ENCODE measurements at regions not wholly inside any gene's neighbourhood (a gene's known extent, or its start where the extent isn't known, plus 50 kb on each side); places are given as distances from the start of the nearest gene placed in this dataset.
"Not testable (repeated sequence)": the region's sequence is repeated elsewhere in the genome, so short reads cannot be mapped to it uniquely, and the experiment has no call there.

- H3K4me1 Mint-ChIP-seq = no peaks in the 10 kb centered on the region
- peaks cover 2% of the 10 kb centered on the region for H3K9me3 Mint-ChIP-seq
- no peaks in the 10 kb centered on the region for H3K27me3 Mint-ChIP-seq
- H3K4me3 Mint-ChIP-seq = no peak overlapping the region
- H3K36me3 Mint-ChIP-seq = no peaks in the 10 kb centered on the region
- H3K27ac Mint-ChIP-seq = no peak overlapping the region
- no peak for DNase-seq
- CTCF ChIA-PET = no interaction called here
Observed at GRCh38 chr4:58303456-58303855, 1193.3 kb upstream of the IGFBP7 start.

GRCh38 chr4:58301376-58301999 is 1191.3 kb upstream of the IGFBP7 start:
- Mint-ChIP-seq H3K4me3 (no peak overlapping the region), H3K9me3 (peaks cover 2% of the 10 kb centered on the region), H3K4me1 (no peaks in the 10 kb centered on the region), H3K27me3 (no peaks in the 10 kb centered on the region), H3K27ac (no peak overlapping the region), H3K36me3 (no peaks in the 10 kb centered on the region)
- DNase-seq = no peak
- CTCF ChIA-PET = no interaction called here

DNA sequence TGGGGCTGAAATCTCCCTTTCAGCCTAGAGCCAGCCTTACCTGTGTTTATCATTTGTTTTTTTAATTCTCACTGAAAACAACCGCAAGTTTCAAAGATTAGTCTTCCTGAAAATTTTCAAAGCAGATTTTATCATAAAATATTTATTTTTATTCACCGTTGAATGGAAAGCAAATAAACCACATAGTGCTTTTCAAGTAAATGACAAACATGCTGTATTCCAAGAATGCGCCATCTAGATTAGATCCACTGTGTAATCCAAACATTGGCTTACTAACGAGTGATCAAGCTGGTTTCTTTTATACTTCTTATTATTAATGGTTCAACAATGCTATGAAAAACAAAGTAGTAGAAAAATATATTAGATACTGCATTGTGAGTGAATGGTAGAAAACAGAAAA is 1176.2 kb upstream of the IGFBP7 start:
- Mint-ChIP-seq H3K27me3 (no peaks in the 10 kb centered on the region), H3K4me1 (no peaks in the 10 kb centered on the region), H3K36me3 (no peaks in the 10 kb centered on the region), H3K4me3 (no peak overlapping the region), H3K27ac (no peak overlapping the region), H3K9me3 (peaks cover 5% of the 10 kb centered on the region)
- CTCF ChIA-PET = no interaction called here
- DNase-seq = no peak

GRCh38 chr4:58280928-58281327 is 1170.7 kb upstream of the IGFBP7 start:
- H3K9me3 Mint-ChIP-seq, H3K36me3 Mint-ChIP-seq, H3K4me3 Mint-ChIP-seq, H3K27ac Mint-ChIP-seq, CTCF ChIA-PET, H3K27me3 Mint-ChIP-seq, H3K4me1 Mint-ChIP-seq, DNase-seq: not testable (repeated sequence)

DNA sequence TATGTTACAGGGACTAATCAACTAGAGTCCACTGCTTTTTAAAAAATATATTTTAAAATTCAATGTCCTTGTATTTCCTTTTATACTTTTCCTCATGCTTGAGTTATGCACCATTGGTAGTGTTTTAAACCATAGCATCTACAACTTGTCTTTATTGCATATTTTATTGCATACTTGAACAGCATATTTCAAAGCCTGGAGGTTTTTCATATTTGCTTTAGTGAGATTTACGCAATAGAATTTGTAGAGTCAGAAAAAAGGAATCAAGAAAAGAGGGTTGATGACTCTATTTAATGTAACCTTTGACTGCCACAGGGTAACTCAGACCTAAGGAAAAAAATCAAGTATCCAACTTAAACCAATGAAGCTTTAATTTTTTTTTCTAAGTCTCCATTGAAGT is 1165.7 kb upstream of the IGFBP7 start:
- H3K4me1 Mint-ChIP-seq = no peaks in the 10 kb centered on the region
- H3K27ac Mint-ChIP-seq = no peak overlapping the region
- no peaks in the 10 kb centered on the region for H3K27me3 Mint-ChIP-seq
- no peaks in the 10 kb centered on the region for H3K9me3 Mint-ChIP-seq
- no peaks in the 10 kb centered on the region for H3K36me3 Mint-ChIP-seq
- DNase-seq = no peak
- CTCF ChIA-PET = no interaction called here
- no peak overlapping the region for H3K4me3 Mint-ChIP-seq

DNA sequence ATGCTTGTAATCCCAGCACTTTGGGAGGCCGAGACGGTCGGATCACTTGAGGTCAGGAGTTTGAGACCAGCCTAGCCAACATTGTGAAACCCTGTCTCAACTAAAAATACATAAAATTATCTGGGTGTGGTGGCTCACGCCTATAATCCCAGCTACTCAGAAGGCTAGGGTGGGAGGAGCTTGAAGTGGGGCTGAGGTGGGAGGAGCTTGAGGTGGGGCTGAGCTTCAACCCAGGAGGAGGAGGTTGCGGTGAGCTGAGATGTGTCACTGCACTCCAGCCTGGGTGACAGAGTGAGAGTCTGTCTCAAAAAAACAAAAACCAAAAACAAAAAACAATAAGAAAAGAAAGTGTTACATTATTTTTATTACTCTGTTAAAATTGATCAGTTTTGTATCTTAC is 1164.4 kb upstream of the IGFBP7 start:
- CTCF ChIA-PET = no interaction called here
- Mint-ChIP-seq H3K4me1 (no peaks in the 10 kb centered on the region), H3K27me3 (no peaks in the 10 kb centered on the region), H3K27ac (no peak overlapping the region), H3K9me3 (peaks cover under 1% of the 10 kb centered on the region), H3K4me3 (no peak overlapping the region), H3K36me3 (no peaks in the 10 kb centered on the region)
- no peak for DNase-seq

GRCh38 chr4:58272311-58272710 is 1162.1 kb upstream of the IGFBP7 start:
- no peak overlapping the region for H3K4me3 Mint-ChIP-seq
- DNase-seq = no peak
- H3K4me1 Mint-ChIP-seq = no peaks in the 10 kb centered on the region
- no peaks in the 10 kb centered on the region for H3K27me3 Mint-ChIP-seq
- H3K36me3 Mint-ChIP-seq = no peaks in the 10 kb centered on the region
- CTCF ChIA-PET = no interaction called here
- no peak overlapping the region for H3K27ac Mint-ChIP-seq
- H3K9me3 Mint-ChIP-seq = peaks cover 12% of the 10 kb centered on the region

DNA sequence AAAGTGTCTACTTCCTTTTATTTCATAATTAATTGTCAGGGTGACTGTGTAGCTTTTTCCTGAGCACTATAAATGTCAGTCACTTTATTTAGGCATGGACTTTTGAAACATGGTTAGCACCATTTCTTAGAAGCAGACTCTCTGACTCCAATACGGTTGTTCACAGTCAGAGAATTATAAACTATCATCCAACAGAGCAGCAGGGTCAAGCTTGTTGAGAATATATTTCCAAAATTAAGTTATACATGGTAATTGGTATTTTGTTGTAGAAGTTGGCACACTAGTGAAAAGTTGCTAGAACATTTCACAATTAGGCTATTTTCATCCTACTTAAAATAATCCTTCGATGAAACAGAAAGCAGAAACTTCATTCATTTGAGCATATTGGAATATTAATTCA is 1155.5 kb upstream of the IGFBP7 start:
- no peak overlapping the region for H3K4me3 Mint-ChIP-seq
- DNase-seq = no peak
- no peaks in the 10 kb centered on the region for H3K36me3 Mint-ChIP-seq

GRCh38 chr4:58261526-58261925 is 1151.3 kb upstream of the IGFBP7 start:
- CTCF ChIA-PET = no interaction called here
- Mint-ChIP-seq H3K27me3 (no peaks in the 10 kb centered on the region), H3K36me3 (no peaks in the 10 kb centered on the region), H3K9me3 (no peaks in the 10 kb centered on the region), H3K27ac (no peak overlapping the region), H3K4me3 (no peak overlapping the region), H3K4me1 (no peaks in the 10 kb centered on the region)
- no peak for DNase-seq

More for the DNA sequence above, 1155.5 kb upstream of the IGFBP7 start:
- H3K27ac Mint-ChIP-seq = no peak overlapping the region
- no peaks in the 10 kb centered on the region for H3K27me3 Mint-ChIP-seq
- peaks cover 12% of the 10 kb centered on the region for H3K9me3 Mint-ChIP-seq
- no peaks in the 10 kb centered on the region for H3K4me1 Mint-ChIP-seq
- CTCF ChIA-PET = no interaction called here

DNA sequence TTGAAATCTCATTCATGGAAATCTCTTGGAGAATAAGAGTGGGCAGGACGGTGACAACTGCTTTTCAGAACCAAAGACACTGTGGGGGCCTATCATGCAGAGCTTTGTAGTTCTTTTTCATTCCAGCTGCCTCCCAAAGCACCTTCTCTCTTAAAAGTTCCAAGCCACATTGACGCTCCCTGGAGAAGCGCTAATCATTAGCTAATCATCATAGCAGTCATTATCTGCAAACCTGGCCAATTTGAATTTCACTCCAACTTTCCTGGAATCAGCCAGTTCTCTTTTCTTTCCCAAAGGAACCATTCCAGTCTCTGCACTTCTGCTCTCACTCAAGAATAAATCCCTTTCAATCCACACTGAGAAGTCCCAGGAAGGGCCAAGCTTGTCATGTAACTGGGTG is 1144.1 kb upstream of the IGFBP7 start:
- DNase-seq = no peak
- Mint-ChIP-seq H3K27ac (no peak overlapping the region), H3K36me3 (no peaks in the 10 kb centered on the region), H3K27me3 (no peaks in the 10 kb centered on the region), H3K4me3 (no peak overlapping the region), H3K4me1 (no peaks in the 10 kb centered on the region), H3K9me3 (peaks cover 5% of the 10 kb centered on the region)
- CTCF ChIA-PET = no interaction called here

GRCh38 chr4:58252656-58253055 is 1142.5 kb upstream of the IGFBP7 start:
- no peak for DNase-seq
- H3K27ac Mint-ChIP-seq = no peak overlapping the region
- no peaks in the 10 kb centered on the region for H3K4me1 Mint-ChIP-seq
- H3K4me3 Mint-ChIP-seq = no peak overlapping the region
- peaks cover 5% of the 10 kb centered on the region for H3K9me3 Mint-ChIP-seq
- no peaks in the 10 kb centered on the region for H3K27me3 Mint-ChIP-seq
- H3K36me3 Mint-ChIP-seq = no peaks in the 10 kb centered on the region
- CTCF ChIA-PET = no interaction called here

GRCh38 chr4:58247792-58248191 is 1137.6 kb upstream of the IGFBP7 start:
- DNase-seq = no peak
- peaks cover 10% of the 10 kb centered on the region for H3K9me3 Mint-ChIP-seq
- H3K4me1 Mint-ChIP-seq = no peaks in the 10 kb centered on the region
- no peak overlapping the region for H3K27ac Mint-ChIP-seq
- H3K4me3 Mint-ChIP-seq = no peak overlapping the region
- H3K36me3 Mint-ChIP-seq = no peaks in the 10 kb centered on the region
- CTCF ChIA-PET = no interaction called here
- no peaks in the 10 kb centered on the region for H3K27me3 Mint-ChIP-seq

- Mint-ChIP-seq H3K4me3 (no peak overlapping the region), H3K4me1 (no peaks in the 10 kb centered on the region), H3K36me3 (no peaks in the 10 kb centered on the region), H3K27me3 (no peaks in the 10 kb centered on the region), H3K27ac (no peak overlapping the region), H3K9me3 (peaks cover 6% of the 10 kb centered on the region)
- no peak for DNase-seq
- CTCF ChIA-PET = no interaction called here
Observed at GRCh38 chr4:58225460-58225859, 1115.3 kb upstream of the IGFBP7 start.

DNA sequence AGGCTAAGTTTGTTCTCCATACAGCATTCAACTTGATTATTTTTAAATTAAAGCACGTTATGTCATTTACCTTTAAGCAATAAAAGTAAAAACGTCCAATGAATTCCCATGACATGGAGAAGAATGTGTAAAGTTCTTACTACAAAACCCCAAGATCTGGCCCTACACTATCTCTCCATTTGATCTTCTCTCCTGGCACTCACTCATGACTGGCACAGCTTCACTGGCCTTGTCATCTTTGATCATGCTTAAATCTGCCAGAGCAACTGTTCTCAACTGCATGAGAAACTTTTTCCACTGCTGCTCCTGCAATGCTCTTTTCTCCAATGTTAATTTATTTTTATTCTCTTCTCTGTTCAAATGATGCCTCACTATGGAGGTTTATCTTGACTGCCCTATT is 1109.0 kb upstream of the IGFBP7 start:
- peaks cover 16% of the 10 kb centered on the region for H3K9me3 Mint-ChIP-seq
- H3K27ac Mint-ChIP-seq = no peak overlapping the region
- H3K4me1 Mint-ChIP-seq = no peaks in the 10 kb centered on the region
- H3K36me3 Mint-ChIP-seq = no peaks in the 10 kb centered on the region
- DNase-seq = no peak
- no peaks in the 10 kb centered on the region for H3K27me3 Mint-ChIP-seq
- no peak overlapping the region for H3K4me3 Mint-ChIP-seq
- CTCF ChIA-PET = no interaction called here

GRCh38 chr4:58216461-58216860 is 1106.3 kb upstream of the IGFBP7 start:
- Mint-ChIP-seq H3K4me1 (no peaks in the 10 kb centered on the region), H3K4me3 (no peak overlapping the region), H3K27me3 (no peaks in the 10 kb centered on the region), H3K27ac (no peak overlapping the region), H3K36me3 (no peaks in the 10 kb centered on the region), H3K9me3 (peaks cover 16% of the 10 kb centered on the region)
- CTCF ChIA-PET = no interaction called here
- DNase-seq = no peak

DNA sequence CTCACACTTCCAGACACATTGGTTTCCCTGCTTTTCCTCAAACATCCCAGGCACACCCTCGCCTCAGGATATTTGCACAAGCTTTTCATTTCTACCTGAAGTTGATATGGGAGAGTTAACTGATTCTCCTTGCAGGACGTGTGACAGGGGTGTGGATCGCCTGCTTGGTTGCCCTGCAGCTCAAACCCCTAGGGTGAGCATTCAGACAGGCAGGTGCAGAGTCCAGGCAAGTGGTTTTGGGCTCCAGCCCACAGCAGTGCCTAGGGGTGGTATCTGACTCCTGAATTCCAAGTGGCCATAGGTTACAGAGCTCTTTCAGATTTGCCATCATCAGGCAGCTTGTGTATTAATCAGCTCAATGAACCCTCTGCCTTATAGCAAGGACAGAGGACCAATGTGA is 1104.2 kb upstream of the IGFBP7 start:
- no peaks in the 10 kb centered on the region for H3K36me3 Mint-ChIP-seq
- peaks cover 9% of the 10 kb centered on the region for H3K9me3 Mint-ChIP-seq
- H3K4me3 Mint-ChIP-seq = no peak overlapping the region
- H3K27me3 Mint-ChIP-seq = no peaks in the 10 kb centered on the region
- no peak overlapping the region for H3K27ac Mint-ChIP-seq
- H3K4me1 Mint-ChIP-seq = no peaks in the 10 kb centered on the region
- CTCF ChIA-PET = no interaction called here
- no peak for DNase-seq
